ENCODE measurements at regions not wholly inside any gene's neighbourhood (a gene's known extent, or its start where the extent isn't known, plus 50 kb on each side); places are given as distances from the start of the nearest gene placed in this dataset.
"Not testable (repeated sequence)": the region's sequence is repeated elsewhere in the genome, so short reads cannot be mapped to it uniquely, and the experiment has no call there.

GRCh38 chr2:129483366-129483765 lies 496.1 kb upstream of the RAB6C start:
- no peaks in the 10 kb centered on the region for H3K27me3 ChIP-seq (ENCODE audit: control insufficient read depth, insufficient read depth, low read length)
- no peak overlapping the region for H3K27ac ChIP-seq (ENCODE audit: low read depth, low read length)
- H3K36me3 ChIP-seq (ENCODE audit: control insufficient read depth, insufficient read depth, low read length): no peaks in the 10 kb centered on the region
- no peak overlapping the region for H3K4me3 ChIP-seq (ENCODE audit: low read depth, low read length)
- no peak overlapping the region for H3K9ac ChIP-seq (ENCODE audit: low read length)
- H3K9me3 ChIP-seq (ENCODE audit: control insufficient read depth, insufficient read depth, low read depth, low read length): no peaks in the 10 kb centered on the region
- peaks cover 12% of the 10 kb centered on the region; the same call in 1 of the 2 replicates for H3K4me1 ChIP-seq (ENCODE audit: control insufficient read depth, insufficient read depth, low read length)

GRCh38 chr2:129484999-129485897 lies 494.2 kb upstream of the RAB6C start:
- H3K4me1 ChIP-seq (ENCODE audit: control insufficient read depth, insufficient read depth, low read length): peaks cover under 1% of the 10 kb centered on the region; the same call in 1 of the 2 replicates
- no peaks in the 10 kb centered on the region for H3K27me3 ChIP-seq (ENCODE audit: control insufficient read depth, insufficient read depth, low read length)

GRCh38 chr2:129488376-129488775 lies 491.1 kb upstream of the RAB6C start:
- H3K27me3 ChIP-seq (ENCODE audit: control insufficient read depth, insufficient read depth, low read length): no peaks in the 10 kb centered on the region
- H3K27ac ChIP-seq (ENCODE audit: low read depth, low read length): no peak overlapping the region
- H3K4me1 ChIP-seq (ENCODE audit: control insufficient read depth, insufficient read depth, low read length): no peaks in the 10 kb centered on the region
- no peak overlapping the region for H3K4me3 ChIP-seq (ENCODE audit: low read depth, low read length)
- H3K9me3 ChIP-seq (ENCODE audit: control insufficient read depth, insufficient read depth, low read depth, low read length): no peaks in the 10 kb centered on the region
- no peak overlapping the region for H3K9ac ChIP-seq (ENCODE audit: low read length)
- H3K36me3 ChIP-seq (ENCODE audit: control insufficient read depth, insufficient read depth, low read length): no peaks in the 10 kb centered on the region

More at GRCh38 chr2:129484999-129485897, 494.2 kb upstream of the RAB6C start:
- Histone ChIP-seq H3K27ac (ENCODE audit: low read depth, low read length) (no peak overlapping the region), H3K9ac (ENCODE audit: low read length) (no peak overlapping the region), H3K9me3 (ENCODE audit: control insufficient read depth, insufficient read depth, low read depth, low read length) (no peaks in the 10 kb centered on the region), H3K36me3 (ENCODE audit: control insufficient read depth, insufficient read depth, low read length) (no peaks in the 10 kb centered on the region), H3K4me3 (ENCODE audit: low read depth, low read length) (no peak overlapping the region)

- Histone ChIP-seq H3K27me3 (ENCODE audit: control insufficient read depth, insufficient read depth, low read length) (no peaks in the 10 kb centered on the region), H3K9ac (ENCODE audit: low read length) (no peak overlapping the region), H3K9me3 (ENCODE audit: control insufficient read depth, insufficient read depth, low read depth, low read length) (no peaks in the 10 kb centered on the region), H3K27ac (ENCODE audit: low read depth, low read length) (no peak overlapping the region), H3K4me1 (ENCODE audit: control insufficient read depth, insufficient read depth, low read length) (no peaks in the 10 kb centered on the region), H3K36me3 (ENCODE audit: control insufficient read depth, insufficient read depth, low read length) (no peaks in the 10 kb centered on the region), H3K4me3 (ENCODE audit: low read depth, low read length) (no peak overlapping the region)
Observed at GRCh38 chr2:129490641-129491040, 488.8 kb upstream of the RAB6C start.

GRCh38 chr2:129491308-129491707 lies 488.2 kb upstream of the RAB6C start:
- H3K27me3 ChIP-seq (ENCODE audit: control insufficient read depth, insufficient read depth, low read length): no peaks in the 10 kb centered on the region
- no peaks in the 10 kb centered on the region for H3K36me3 ChIP-seq (ENCODE audit: control insufficient read depth, insufficient read depth, low read length)
- H3K4me3 ChIP-seq (ENCODE audit: low read depth, low read length): no peak overlapping the region
- no peaks in the 10 kb centered on the region for H3K9me3 ChIP-seq (ENCODE audit: control insufficient read depth, insufficient read depth, low read depth, low read length)
- no peak overlapping the region for H3K27ac ChIP-seq (ENCODE audit: low read depth, low read length)
- no peaks in the 10 kb centered on the region for H3K4me1 ChIP-seq (ENCODE audit: control insufficient read depth, insufficient read depth, low read length)
- H3K9ac ChIP-seq (ENCODE audit: low read length): no peak overlapping the region

GRCh38 chr2:129492548-129492947 lies 486.9 kb upstream of the RAB6C start:
- Histone ChIP-seq H3K4me1 (ENCODE audit: control insufficient read depth, insufficient read depth, low read length) (no peaks in the 10 kb centered on the region), H3K4me3 (ENCODE audit: low read depth, low read length) (no peak overlapping the region), H3K36me3 (ENCODE audit: control insufficient read depth, insufficient read depth, low read length) (no peaks in the 10 kb centered on the region), H3K27ac (ENCODE audit: low read depth, low read length) (no peak overlapping the region), H3K9ac (ENCODE audit: low read length) (no peak overlapping the region), H3K9me3 (ENCODE audit: control insufficient read depth, insufficient read depth, low read depth, low read length) (no peaks in the 10 kb centered on the region), H3K27me3 (ENCODE audit: control insufficient read depth, insufficient read depth, low read length) (no peaks in the 10 kb centered on the region)

- H3K9me3 ChIP-seq (ENCODE audit: control insufficient read depth, insufficient read depth, low read depth, low read length): no peaks in the 10 kb centered on the region
- H3K36me3 ChIP-seq (ENCODE audit: control insufficient read depth, insufficient read depth, low read length): no peaks in the 10 kb centered on the region
- no peak overlapping the region for H3K27ac ChIP-seq (ENCODE audit: low read depth, low read length)
- no peaks in the 10 kb centered on the region for H3K27me3 ChIP-seq (ENCODE audit: control insufficient read depth, insufficient read depth, low read length)
- no peak overlapping the region for H3K4me3 ChIP-seq (ENCODE audit: low read depth, low read length)
- H3K4me1 ChIP-seq (ENCODE audit: control insufficient read depth, insufficient read depth, low read length): peaks cover 4% of the 10 kb centered on the region; the same call in 1 of the 2 replicates
- H3K9ac ChIP-seq (ENCODE audit: low read length): no peak overlapping the region
Observed at GRCh38 chr2:129499747-129500146, 479.7 kb upstream of the RAB6C start.

GRCh38 chr2:129502781-129503180 lies 476.7 kb upstream of the RAB6C start:
- H3K27me3 ChIP-seq (ENCODE audit: control insufficient read depth, insufficient read depth, low read length): no peaks in the 10 kb centered on the region
- H3K9ac ChIP-seq (ENCODE audit: low read length): no peak overlapping the region
- no peak overlapping the region for H3K27ac ChIP-seq (ENCODE audit: low read depth, low read length)
- peaks cover 4% of the 10 kb centered on the region; the same call in 1 of the 2 replicates for H3K4me1 ChIP-seq (ENCODE audit: control insufficient read depth, insufficient read depth, low read length)
- H3K4me3 ChIP-seq (ENCODE audit: low read depth, low read length): no peak overlapping the region
- no peaks in the 10 kb centered on the region for H3K9me3 ChIP-seq (ENCODE audit: control insufficient read depth, insufficient read depth, low read depth, low read length)
- H3K36me3 ChIP-seq (ENCODE audit: control insufficient read depth, insufficient read depth, low read length): no peaks in the 10 kb centered on the region

- Histone ChIP-seq H3K9me3 (ENCODE audit: control insufficient read depth, insufficient read depth, low read depth, low read length) (no peaks in the 10 kb centered on the region), H3K27ac (ENCODE audit: low read depth, low read length) (no peak overlapping the region), H3K4me3 (ENCODE audit: low read depth, low read length) (no peak overlapping the region), H3K4me1 (ENCODE audit: control insufficient read depth, insufficient read depth, low read length) (peaks cover 4% of the 10 kb centered on the region; the same call in 1 of the 2 replicates), H3K36me3 (ENCODE audit: control insufficient read depth, insufficient read depth, low read length) (no peaks in the 10 kb centered on the region), H3K27me3 (ENCODE audit: control insufficient read depth, insufficient read depth, low read length) (no peaks in the 10 kb centered on the region), H3K9ac (ENCODE audit: low read length) (no peak overlapping the region)
Observed at GRCh38 chr2:129504646-129505045, 474.8 kb upstream of the RAB6C start.

- no peak overlapping the region for H3K27ac ChIP-seq (ENCODE audit: low read depth, low read length)
- peaks cover 13% of the 10 kb centered on the region; the same call in 1 of the 2 replicates for H3K9me3 ChIP-seq (ENCODE audit: control insufficient read depth, insufficient read depth, low read depth, low read length)
Observed at GRCh38 chr2:129518937-129519336, 460.5 kb upstream of the RAB6C start.

GRCh38 chr2:129532158-129532557 lies 447.3 kb upstream of the RAB6C start:
- H3K4me1 ChIP-seq (ENCODE audit: control insufficient read depth, insufficient read depth, low read length); H3K4me3 ChIP-seq (ENCODE audit: low read depth, low read length); H3K27me3 ChIP-seq (ENCODE audit: control insufficient read depth, insufficient read depth, low read length): not testable (repeated sequence)

More at GRCh38 chr2:129518937-129519336, 460.5 kb upstream of the RAB6C start:
- H3K4me1 ChIP-seq (ENCODE audit: control insufficient read depth, insufficient read depth, low read length): no peaks in the 10 kb centered on the region
- H3K27me3 ChIP-seq (ENCODE audit: control insufficient read depth, insufficient read depth, low read length): no peaks in the 10 kb centered on the region
- no peaks in the 10 kb centered on the region for H3K36me3 ChIP-seq (ENCODE audit: control insufficient read depth, insufficient read depth, low read length)
- H3K4me3 ChIP-seq (ENCODE audit: low read depth, low read length): no peak overlapping the region
- H3K9ac ChIP-seq (ENCODE audit: low read length): no peak overlapping the region

More at GRCh38 chr2:129532158-129532557, 447.3 kb upstream of the RAB6C start:
- not testable (repeated sequence) for H3K27ac ChIP-seq (ENCODE audit: low read depth, low read length); H3K36me3 ChIP-seq (ENCODE audit: control insufficient read depth, insufficient read depth, low read length); H3K9ac ChIP-seq (ENCODE audit: low read length)
- peaks cover 15% of the 10 kb centered on the region for H3K9me3 ChIP-seq (ENCODE audit: control insufficient read depth, insufficient read depth, low read depth, low read length)
